Hindlimb muscle (tissue), 1 donor: ENCODE measurements at regions not wholly inside any gene's neighbourhood (a gene's known extent, or its start where the extent isn't known, plus 50 kb on each side); places are given as distances from the start of the nearest gene placed in this dataset.

Experiments used
- DNase-seq: peaks from one replicate; pipeline ENCODE4 v3.0.0-alpha.2; 2013

GRCh38 chr1:199657449-199657848 is 370.1 kb upstream of the NR5A2 start:
- no peak for DNase-seq

GRCh38 chr1:199660071-199660470 is 367.4 kb upstream of the NR5A2 start:
- no peak for DNase-seq

- DNase-seq = no peak
These were observed 362.1 kb upstream of the NR5A2 start for GRCh38 chr1:199665371-199665770.

DNA sequence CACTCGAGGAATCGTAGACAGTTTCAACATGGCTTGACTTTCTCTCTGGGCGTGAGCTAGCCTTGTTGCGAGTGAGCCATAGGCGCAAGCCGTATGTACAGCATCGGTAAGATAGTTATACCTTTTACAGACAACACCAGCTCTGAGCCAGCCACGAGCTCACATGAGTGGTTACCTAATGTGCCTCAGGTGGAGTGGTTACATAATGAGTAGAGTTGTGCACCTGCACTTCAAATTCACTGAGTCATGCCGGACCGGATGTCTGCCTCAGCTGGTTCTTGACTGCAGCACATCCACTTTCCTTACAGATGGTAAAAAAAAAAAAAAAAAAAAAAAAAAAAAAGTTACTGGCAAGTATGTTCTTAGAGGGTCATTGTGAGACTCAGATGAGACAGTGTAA is 360.4 kb upstream of the NR5A2 start:
- DNase-seq = no peak

DNA sequence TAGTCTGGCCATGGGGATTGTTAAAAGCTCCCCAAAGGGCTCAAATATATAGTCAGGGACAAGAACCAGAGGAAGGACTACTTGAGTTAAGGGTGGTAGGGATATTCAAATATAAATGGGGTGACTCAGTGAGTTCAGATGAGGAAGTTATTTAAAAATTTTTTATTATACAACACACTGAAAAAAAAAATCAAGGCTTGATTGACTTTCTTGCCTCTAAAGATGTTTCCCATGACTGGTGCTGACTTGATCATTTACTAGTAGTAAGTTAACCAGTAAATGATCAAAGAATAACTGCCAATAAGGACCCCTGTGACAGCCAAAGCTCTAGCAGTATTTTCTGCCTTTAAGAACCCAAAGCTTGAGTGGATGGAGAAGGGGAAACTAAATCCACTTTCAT is 357.6 kb upstream of the NR5A2 start:
- no peak for DNase-seq

DNA sequence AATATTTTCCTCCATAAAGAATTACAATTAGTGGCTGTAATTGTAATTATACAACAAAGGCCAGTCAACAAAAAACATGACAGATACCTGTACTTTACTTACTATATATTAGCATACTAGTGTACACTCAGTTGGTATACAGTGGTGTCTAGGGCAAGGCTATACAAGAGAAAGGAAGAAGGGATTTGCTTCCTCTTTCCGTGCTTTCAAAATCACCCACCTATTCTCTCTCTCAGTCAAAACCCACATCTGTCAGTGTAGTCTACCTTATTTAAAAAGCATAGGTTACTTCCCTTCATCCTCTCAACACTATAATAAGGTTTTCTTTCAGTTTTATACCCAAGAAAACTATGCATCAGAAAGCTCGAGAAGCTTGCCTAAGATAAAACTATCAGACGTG is 355.8 kb upstream of the NR5A2 start:
- no peak for DNase-seq

- no peak for DNase-seq
These were observed 351.6 kb upstream of the NR5A2 start for GRCh38 chr1:199675937-199676336.

- no peak for DNase-seq
These were observed 348.7 kb upstream of the NR5A2 start for GRCh38 chr1:199678771-199679170.

- DNase-seq = no peak
These were observed 345.4 kb upstream of the NR5A2 start for GRCh38 chr1:199682081-199682480.

- DNase-seq = peak; percentile 25
These were observed 342.7 kb upstream of the NR5A2 start for GRCh38 chr1:199684686-199685273.

- no peak for DNase-seq
These were observed 342.1 kb upstream of the NR5A2 start for GRCh38 chr1:199685369-199685768.

DNA sequence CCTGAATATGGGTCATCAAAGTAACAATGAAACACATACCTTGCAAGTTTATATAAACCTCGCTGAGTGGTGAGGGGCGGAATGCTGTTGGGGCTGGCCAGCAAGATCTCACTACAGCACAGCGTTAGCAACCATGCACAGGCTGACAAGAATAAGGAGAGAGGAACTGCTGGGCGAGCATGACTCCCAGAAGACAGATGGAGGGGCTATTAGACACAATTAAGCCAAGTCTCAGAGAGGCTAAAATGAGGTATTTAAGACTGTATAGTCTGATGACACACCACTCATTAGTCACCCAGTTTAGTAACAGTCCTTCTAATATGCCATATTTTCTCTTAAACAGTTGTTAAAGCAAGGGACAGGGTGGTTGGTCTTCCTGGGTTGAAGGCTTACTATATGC is 340.2 kb upstream of the NR5A2 start:
- no peak for DNase-seq

DNA sequence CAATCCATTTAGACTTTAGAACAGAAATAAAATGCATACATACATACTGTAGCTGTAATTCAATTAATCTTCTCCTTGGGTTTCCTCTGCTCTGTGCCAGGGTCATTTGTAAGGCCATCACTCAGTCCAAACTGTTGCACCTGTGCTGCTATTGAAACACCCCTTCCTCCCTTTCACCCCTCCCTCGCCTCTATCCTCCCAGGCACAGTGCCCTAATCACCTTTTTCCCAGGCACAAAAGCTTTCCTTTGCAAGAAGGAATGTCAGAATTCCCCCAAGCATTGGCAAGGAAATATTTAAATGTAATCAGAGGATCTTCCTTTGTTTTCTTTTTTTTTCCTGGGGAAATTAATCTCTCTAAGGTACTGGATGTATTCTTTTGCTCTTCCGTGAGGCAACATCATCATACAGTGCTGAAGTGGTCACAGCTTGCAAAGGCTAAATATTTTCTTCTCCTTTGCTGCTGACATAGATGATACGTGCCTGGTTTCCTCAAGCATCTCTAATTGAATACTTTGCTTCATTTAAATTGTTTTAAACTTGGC is 339.3 kb upstream of the NR5A2 start:
- no peak for DNase-seq

- no peak for DNase-seq
These were observed 338.7 kb upstream of the NR5A2 start for GRCh38 chr1:199688774-199689173.

DNA sequence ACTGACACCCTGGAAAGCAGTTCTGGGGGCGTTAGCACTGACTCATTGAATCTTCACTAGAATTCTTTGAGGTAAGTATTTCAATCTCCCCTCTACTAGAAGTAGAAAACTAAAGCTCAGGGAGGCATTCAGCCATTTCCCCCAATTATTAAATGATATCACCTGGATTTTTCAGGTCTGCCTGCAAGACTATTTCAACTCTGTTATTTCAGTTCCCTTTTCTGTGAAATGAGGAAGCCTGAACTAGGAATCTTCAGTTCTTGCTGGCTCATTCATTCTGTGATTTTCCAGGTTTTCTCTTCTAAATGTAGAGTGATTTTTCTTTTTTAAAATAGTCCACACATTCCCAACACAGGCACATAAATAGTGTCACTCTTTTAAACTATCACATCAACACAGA is 337.0 kb upstream of the NR5A2 start:
- DNase-seq = no peak

- DNase-seq = no peak
These were observed 336.0 kb upstream of the NR5A2 start for GRCh38 chr1:199691540-199691939.

- DNase-seq = no peak
These were observed 333.8 kb upstream of the NR5A2 start for GRCh38 chr1:199693724-199694123.

GRCh38 chr1:199696225-199696624 is 331.3 kb upstream of the NR5A2 start:
- DNase-seq = no peak

GRCh38 chr1:199698222-199698621 is 329.3 kb upstream of the NR5A2 start:
- no peak for DNase-seq

DNA sequence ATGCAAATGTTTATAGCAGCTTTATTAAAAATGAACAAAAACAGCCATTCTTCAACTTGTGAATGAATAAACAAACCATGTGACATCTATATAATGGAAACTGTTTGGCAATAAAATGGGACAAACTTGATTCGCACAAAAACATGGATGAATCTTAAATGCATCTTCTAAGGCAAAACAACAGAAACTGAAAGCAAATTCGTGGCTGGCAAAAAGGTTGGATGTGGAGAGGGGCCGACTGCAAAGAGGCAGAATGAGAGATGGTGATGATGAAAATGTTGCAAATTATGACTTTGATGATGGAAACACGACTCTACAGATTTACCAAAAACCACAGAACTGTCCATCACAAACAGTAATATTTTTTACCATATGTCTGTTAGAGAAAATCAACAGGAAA is 327.0 kb upstream of the NR5A2 start:
- no peak for DNase-seq

DNA sequence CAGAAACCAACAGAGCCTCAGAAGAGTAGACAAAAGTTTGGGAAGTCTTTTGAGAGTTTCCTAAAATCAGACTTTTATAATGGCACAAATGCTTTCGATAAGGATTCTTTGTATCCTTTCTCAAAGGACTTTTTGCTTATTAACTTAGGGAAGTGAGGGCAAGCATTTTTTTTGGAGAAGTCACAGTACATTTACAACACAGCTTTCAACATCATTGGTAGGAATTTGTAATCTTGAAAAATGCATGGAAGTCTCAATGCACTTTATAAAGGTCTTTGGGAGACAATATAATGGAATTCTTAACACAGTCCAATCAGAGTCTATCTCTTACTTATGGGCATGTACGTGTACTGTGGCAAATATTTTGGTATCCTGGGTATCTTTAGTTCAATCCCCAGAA is 325.8 kb upstream of the NR5A2 start:
- DNase-seq = no peak

DNA sequence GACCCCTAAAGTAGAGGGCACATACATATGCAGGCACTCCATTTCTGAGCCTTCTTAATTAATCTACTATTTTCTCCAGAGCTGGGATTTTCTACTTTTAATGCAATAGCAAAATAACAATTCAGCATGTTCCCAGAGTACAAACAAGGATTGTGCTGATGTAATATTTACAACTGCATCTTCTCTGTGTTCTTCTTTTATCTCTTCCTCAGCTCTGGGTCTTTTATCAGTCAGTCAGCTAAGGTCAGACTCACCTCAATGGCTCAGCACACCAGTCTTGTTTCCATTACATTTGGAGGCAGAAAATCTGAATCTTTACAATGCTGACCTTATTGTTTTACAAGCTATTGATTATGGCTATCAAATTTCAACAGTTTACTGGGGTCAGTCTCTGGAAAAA is 323.3 kb upstream of the NR5A2 start:
- no peak for DNase-seq

GRCh38 chr1:199705825-199706224 is 321.7 kb upstream of the NR5A2 start:
- DNase-seq = no peak

DNA sequence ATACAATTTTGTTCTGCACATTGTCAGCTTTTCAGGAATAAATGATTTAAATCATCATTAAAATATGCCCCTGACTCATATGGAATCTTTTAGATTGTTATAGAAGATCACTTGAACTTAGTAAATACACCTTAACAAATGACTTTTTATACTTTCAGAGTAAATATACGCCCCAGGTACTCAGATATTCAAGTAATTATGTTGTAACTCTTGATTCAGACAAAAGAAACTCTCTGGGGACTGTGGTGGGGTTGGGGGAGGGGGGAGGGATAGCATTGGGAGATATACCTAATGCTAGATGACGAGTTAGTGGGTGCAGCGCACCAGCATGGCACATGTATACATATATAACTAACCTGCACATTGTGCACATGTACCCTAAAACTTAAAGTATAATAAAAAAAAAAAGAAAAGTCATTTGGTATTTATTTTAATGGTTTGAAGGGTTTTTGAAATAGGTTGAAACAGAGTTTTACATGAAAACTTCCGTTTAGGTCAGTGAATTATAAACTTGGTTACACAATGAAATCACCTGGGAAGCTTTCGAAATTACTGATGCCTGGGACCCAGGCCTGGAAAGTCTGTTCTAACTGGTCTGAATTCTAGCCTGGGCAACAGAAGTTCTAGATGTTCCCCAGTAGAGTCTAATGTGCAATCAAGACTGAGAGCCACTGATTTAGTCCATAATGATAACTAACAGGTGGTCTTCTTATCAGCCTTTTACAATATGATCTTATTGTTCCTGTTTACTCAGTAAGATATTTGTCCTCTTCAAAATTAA is 320.5 kb upstream of the NR5A2 start:
- DNase-seq = no peak
